WTC11 (cell line): ENCODE measurements at regions not wholly inside any gene's neighbourhood (a gene's known extent, or its start where the extent isn't known, plus 50 kb on each side); places are given as distances from the start of the nearest gene placed in this dataset.

Experiments used
- ATAC-seq: fragments of 200-7000 bp; cut with Tn5 transposase; 2 replicates; pipeline ENCODE4 v1.10.0; 2021; ENCODE audit warnings: mild to moderate bottlenecking, moderate library complexity
- CTCF ChIA-PET: fragments of 300-600 bp; sonication (Branson Sonifier 250); formaldehyde crosslinking; loops from one replicate; lab custom pipeline; 2021; ENCODE audit warnings: antibody characterized with exemption; lab: Charles Lee
- POLR2A ChIA-PET: fragments of 350-600 bp; sonication (Branson Sonifier 250); formaldehyde crosslinking; loops from one replicate; lab custom pipeline; 2021; ENCODE audit warnings: antibody characterized with exemption; lab: Charles Lee
- DNase-seq: peaks from one replicate; pipeline ENCODE4 v3.0.0; 2021; ENCODE audit warnings: low spot score
- H3K27ac Mint-ChIP-seq: 2 replicates; pipeline ENCODE4 v1.8.0; 2021; ENCODE audit warnings: mixed read lengths
- H3K27me3 Mint-ChIP-seq: 2 replicates; pipeline ENCODE4 v1.8.0; 2021; ENCODE audit warnings: low read depth, mild to moderate bottlenecking, moderate library complexity, mixed read lengths
- H3K36me3 Mint-ChIP-seq: 2 replicates; pipeline ENCODE4 v1.8.0; 2021; ENCODE audit warnings: mixed read lengths
- H3K4me1 Mint-ChIP-seq: 2 replicates; pipeline ENCODE4 v1.8.0; 2022; ENCODE audit warnings: mixed read lengths
- H3K4me3 Mint-ChIP-seq: 2 replicates; pipeline ENCODE4 v1.8.0; 2021; ENCODE audit warnings: mild to moderate bottlenecking, moderate library complexity, mixed read lengths
- H3K9me3 Mint-ChIP-seq: 2 replicates; pipeline ENCODE4 v1.8.0; 2021; ENCODE audit warnings: mixed read lengths
- AFF4 ChIP-seq: sonication (generic); formaldehyde crosslinking; IDR thresholded peaks from 2 replicates; pipeline ENCODE4 v1.8.1; 2023; ENCODE audit warnings: mild to moderate bottlenecking, missing genetic modification reagents, borderline replicate concordance
- ATF1 ChIP-seq: sonication (generic); formaldehyde crosslinking; IDR thresholded peaks from 2 replicates; pipeline ENCODE4 v1.8.1; 2023; ENCODE audit warnings: mild to moderate bottlenecking, moderate library complexity, missing genetic modification reagents
- CDX4 ChIP-seq: fragments of 250-450 bp; sonication (Bioruptor Pico); IDR thresholded peaks from 2 replicates; pipeline ENCODE4 v1.9.0; 2021; ENCODE audit warnings: moderate library complexity, mild to moderate bottlenecking, inconsistent platforms, borderline replicate concordance
- CREB1 ChIP-seq: sonication (generic); formaldehyde crosslinking; IDR thresholded peaks from 2 replicates; pipeline ENCODE4 v1.8.0; 2023; ENCODE audit warnings: mild to moderate bottlenecking, missing genetic modification reagents
- CREM ChIP-seq: sonication (generic); formaldehyde crosslinking; IDR thresholded peaks from 2 replicates; pipeline ENCODE4 v1.8.1; 2022; ENCODE audit warnings: mild to moderate bottlenecking, missing genetic modification reagents, moderate library complexity
- E2F5 ChIP-seq: sonication (generic); formaldehyde crosslinking; IDR thresholded peaks from 2 replicates; pipeline ENCODE4 v1.8.1; 2022; ENCODE audit warnings: mild to moderate bottlenecking, moderate library complexity, missing genetic modification reagents
- ERG ChIP-seq: fragments of 250-450 bp; sonication (Bioruptor Pico); IDR thresholded peaks from 2 replicates; pipeline ENCODE4 v1.8.0; 2021; ENCODE audit warnings: mild to moderate bottlenecking
- ESRRA ChIP-seq: sonication (generic); formaldehyde crosslinking; IDR thresholded peaks from 2 replicates; pipeline ENCODE4 v1.8.1; 2022; ENCODE audit warnings: mild to moderate bottlenecking, missing genetic modification reagents, borderline replicate concordance
- MYBL2 ChIP-seq: sonication (generic); formaldehyde crosslinking; IDR thresholded peaks from 2 replicates; pipeline ENCODE4 v1.8.1; 2023; ENCODE audit warnings: mild to moderate bottlenecking, moderate library complexity, missing genetic modification reagents
- NFE2L1 ChIP-seq: sonication (generic); formaldehyde crosslinking; IDR thresholded peaks from 2 replicates; pipeline ENCODE4 v1.8.1; 2023; ENCODE audit warnings: missing genetic modification reagents
- NR1H2 ChIP-seq: sonication (generic); formaldehyde crosslinking; IDR thresholded peaks from 2 replicates; pipeline ENCODE4 v1.9.0; 2021; ENCODE audit warnings: mild to moderate bottlenecking, moderate library complexity, missing genetic modification reagents
- NR3C1 ChIP-seq: sonication (generic); formaldehyde crosslinking; conservative IDR thresholded peaks from 2 replicates; pipeline ENCODE4 v1.8.1; 2023; ENCODE audit warnings: low read depth, mild to moderate bottlenecking, missing genetic modification reagents
- SP1 ChIP-seq: sonication (generic); formaldehyde crosslinking; conservative IDR thresholded peaks from 2 replicates; pipeline ENCODE4 v1.8.1; 2022; ENCODE audit warnings: missing genetic modification reagents
- ZNF281 ChIP-seq: sonication (generic); formaldehyde crosslinking; IDR thresholded peaks from 2 replicates; pipeline ENCODE4 v1.8.0; 2023; ENCODE audit warnings: mild to moderate bottlenecking, missing genetic modification reagents
- ZNF317 ChIP-seq: sonication (generic); formaldehyde crosslinking; IDR thresholded peaks from 2 replicates; pipeline ENCODE4 v1.8.1; 2023; ENCODE audit warnings: low read depth, mild to moderate bottlenecking, moderate library complexity, missing genetic modification reagents, borderline replicate concordance
- ZNF423 ChIP-seq: fragments of 250-450 bp; sonication (Bioruptor Pico); IDR thresholded peaks from 2 replicates; pipeline ENCODE4 v2.1.2; 2022; ENCODE audit warnings: mild to moderate bottlenecking, moderate library complexity

- ATAC-seq: no peak
- no peak overlapping the region for H3K4me3 Mint-ChIP-seq
- no peak for DNase-seq
- H3K9me3 Mint-ChIP-seq: peaks cover 8% of the 10 kb centered on the region
- no peak overlapping the region for H3K27ac Mint-ChIP-seq
- H3K36me3 Mint-ChIP-seq: no peaks in the 10 kb centered on the region
- POLR2A ChIA-PET: no interaction called here
- TF ChIP-seq AFF4 (CRISPR knock-in tag): no peak
- no peak for TF ChIP-seq CDX4 (CRISPR knock-in tag)
- TF ChIP-seq CREB1 (CRISPR knock-in tag): no peak
- no peak for TF ChIP-seq ERG (CRISPR knock-in tag)
- TF ChIP-seq NR1H2 (CRISPR knock-in tag): no peak
- TF ChIP-seq NR3C1 (CRISPR knock-in tag): no peak
- no peak for TF ChIP-seq ZNF317 (CRISPR knock-in tag)
- no peak for TF ChIP-seq ESRRA (CRISPR knock-in tag)
- no peak for TF ChIP-seq ATF1 (CRISPR knock-in tag)
- TF ChIP-seq ZNF423 (CRISPR knock-in tag): no peak
- TF ChIP-seq MYBL2 (CRISPR knock-in tag): no peak
- TF ChIP-seq E2F5 (CRISPR knock-in tag): no peak
- no peak for TF ChIP-seq CREM (CRISPR knock-in tag)
- no peak for TF ChIP-seq ZNF281 (CRISPR knock-in tag)
- no peak for TF ChIP-seq NFE2L1 (CRISPR knock-in tag)
- TF ChIP-seq SP1: no peak
- peaks cover 14% of the 10 kb centered on the region for H3K27me3 Mint-ChIP-seq
- peaks cover 18% of the 10 kb centered on the region for H3K4me1 Mint-ChIP-seq
- CTCF ChIA-PET: no interaction called here
Measured at GRCh38 chr2:133812826-133813617, 244.8 kb upstream of the NCKAP5 start.
